ENCODE measurements at regions not wholly inside any gene's neighbourhood (a gene's known extent, or its start where the extent isn't known, plus 50 kb on each side); places are given as distances from the start of the nearest gene placed in this dataset.
"Not testable (repeated sequence)": the region's sequence is repeated elsewhere in the genome, so short reads cannot be mapped to it uniquely, and the experiment has no call there.

DNA sequence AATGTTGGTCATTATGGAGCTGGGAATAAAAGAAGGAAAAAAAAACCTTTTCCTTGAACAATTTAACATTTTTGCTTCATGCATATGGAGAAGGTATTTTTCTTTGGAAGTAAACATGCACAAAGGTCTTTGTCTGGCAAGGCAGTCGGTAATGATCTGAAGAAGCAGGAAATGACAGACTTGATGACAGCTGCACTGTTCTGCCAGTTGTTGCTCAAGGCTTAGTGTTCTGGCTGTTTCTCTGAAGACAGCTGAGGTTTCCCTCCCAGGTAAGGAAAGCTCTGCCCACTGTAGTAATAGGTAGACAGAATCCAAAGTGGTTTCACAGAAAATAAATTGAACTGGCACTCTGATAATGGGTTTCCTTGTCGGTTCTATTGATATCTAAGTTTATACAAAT is 308.4 kb upstream of the GCFC2 start:
- in situ Hi-C loops (cut with HindIII; ENCODE audit: low pct_unique_long_range_greater_than_20kb, low sequenced_read_pairs) = no loop called here
- DNase-seq (ENCODE audit: low read depth) = no peak

DNA sequence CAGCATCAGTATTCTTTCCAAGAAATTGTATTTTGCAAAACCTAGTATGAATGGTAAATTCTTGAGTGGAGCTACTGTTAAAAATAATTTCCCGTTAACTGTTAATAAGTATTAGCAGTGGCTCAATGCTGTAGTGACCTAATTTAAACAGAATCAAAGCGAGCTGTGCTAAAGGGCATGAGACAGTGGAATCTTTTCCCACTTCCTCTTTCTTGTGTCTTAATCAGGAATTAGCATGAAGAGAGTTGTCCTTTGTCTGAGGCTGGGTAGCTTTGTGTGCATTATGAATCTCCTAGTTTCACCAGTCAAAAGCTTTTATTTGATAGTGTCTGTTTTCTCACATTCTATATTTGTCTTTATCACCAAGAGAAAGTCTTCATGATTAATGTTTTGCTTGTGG is 298.8 kb upstream of the GCFC2 start:
- DNase-seq (ENCODE audit: low read depth) = no peak

DNA sequence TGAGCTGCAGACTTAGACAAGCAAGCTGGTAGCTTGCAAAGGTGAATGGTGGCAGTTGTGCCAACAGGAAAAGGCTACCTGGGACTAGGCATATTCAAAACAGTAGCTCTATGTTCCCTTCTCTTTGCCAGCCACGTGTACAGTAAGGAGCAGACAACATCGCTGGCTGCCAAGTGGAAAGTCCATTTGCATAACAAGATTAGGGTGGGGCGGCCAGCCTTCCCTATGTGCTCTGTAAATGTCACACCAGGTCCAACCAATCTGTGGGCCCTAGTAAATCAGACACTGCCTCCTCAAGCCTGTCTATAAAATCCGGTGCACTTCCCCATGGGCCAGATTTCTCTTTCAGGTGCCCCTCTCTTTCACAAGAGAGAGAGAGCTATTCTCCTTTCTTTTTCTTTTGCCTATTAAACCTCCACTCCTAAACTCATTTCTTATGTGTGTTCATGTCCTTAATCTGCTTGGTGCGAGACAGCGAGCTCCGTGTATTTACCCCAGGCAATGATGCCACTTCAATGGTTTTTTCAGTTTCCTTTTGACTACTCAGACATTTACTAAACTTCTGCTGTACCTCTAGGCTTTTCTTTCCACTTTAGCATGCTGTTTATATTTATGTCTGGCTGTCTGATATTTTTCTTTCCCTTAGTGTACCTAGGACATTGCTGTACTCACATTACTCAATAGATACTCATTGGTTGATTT is 297.4 kb upstream of the GCFC2 start:
- DNase-seq (ENCODE audit: low read depth) = no peak
- in situ Hi-C loops (cut with HindIII; ENCODE audit: low pct_unique_long_range_greater_than_20kb, low sequenced_read_pairs) = no loop called here

More for the DNA sequence above, 298.8 kb upstream of the GCFC2 start:
- in situ Hi-C loops (cut with HindIII; ENCODE audit: low pct_unique_long_range_greater_than_20kb, low sequenced_read_pairs) = no loop called here

DNA sequence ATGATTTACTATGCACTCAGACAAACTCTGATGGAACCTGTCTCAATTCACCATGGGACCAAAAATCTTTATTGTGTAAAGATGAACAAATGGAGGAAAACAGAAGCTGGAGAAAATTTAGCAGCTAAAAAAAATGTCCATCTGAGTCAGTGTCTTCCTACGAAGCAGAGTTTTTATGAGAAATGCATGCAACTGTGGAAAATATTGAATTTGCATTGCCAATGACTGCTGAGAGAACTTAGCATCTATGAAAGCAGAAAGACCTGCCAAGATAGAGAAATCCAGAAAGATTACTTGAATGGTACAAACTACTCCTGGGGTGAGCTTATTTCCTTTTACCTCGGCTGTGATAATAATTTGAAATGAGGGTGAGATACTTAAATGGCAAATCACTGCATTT is 289.7 kb upstream of the GCFC2 start:
- no peak for DNase-seq (ENCODE audit: low read depth)
- in situ Hi-C loops (cut with HindIII; ENCODE audit: low pct_unique_long_range_greater_than_20kb, low sequenced_read_pairs) = no loop called here

DNA sequence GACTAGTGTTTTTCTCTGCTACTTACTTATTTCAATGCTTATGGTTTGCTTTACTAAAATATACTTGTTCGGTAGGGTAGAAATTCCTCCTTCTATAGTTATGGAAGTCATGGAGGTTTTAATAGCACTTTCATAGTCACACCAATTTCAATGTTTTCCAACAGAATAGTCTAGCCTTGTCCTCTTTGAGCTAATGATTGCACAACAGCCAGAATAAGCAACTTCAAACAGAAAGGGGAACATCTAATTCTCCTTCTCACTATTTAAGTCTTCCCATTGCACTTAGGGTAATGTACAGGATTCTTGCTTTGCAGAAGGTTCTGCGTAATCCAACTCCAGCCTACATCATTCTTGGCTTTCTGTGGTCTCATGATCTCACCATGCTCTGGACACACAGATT is 287.7 kb upstream of the GCFC2 start:
- in situ Hi-C loops (cut with HindIII; ENCODE audit: low pct_unique_long_range_greater_than_20kb, low sequenced_read_pairs) = no loop called here

DNA sequence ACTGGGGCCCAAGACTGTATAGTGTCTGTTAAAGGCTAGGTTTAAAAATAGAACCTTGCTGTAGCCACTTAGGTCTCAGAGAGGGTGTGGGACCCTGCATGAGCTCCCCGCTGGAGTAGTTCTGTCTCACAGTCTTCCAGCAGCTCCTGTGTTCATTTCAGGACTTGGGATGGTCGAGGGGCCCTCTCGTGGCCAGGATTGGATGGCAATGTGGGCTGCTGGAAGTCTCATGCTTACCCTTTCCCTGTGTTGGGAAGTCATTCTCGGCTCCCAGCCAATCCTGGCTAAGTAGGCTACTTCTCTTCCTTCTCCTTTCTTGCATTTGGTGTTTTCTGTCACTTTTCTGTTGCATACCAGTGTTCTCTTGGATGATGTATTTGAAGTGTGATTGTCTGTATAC is 284.0 kb upstream of the GCFC2 start:
- no peak for DNase-seq (ENCODE audit: low read depth)
- in situ Hi-C loops (cut with HindIII; ENCODE audit: low pct_unique_long_range_greater_than_20kb, low sequenced_read_pairs) = no loop called here

More for the DNA sequence above, 287.7 kb upstream of the GCFC2 start:
- DNase-seq (ENCODE audit: low read depth) = no peak

DNA sequence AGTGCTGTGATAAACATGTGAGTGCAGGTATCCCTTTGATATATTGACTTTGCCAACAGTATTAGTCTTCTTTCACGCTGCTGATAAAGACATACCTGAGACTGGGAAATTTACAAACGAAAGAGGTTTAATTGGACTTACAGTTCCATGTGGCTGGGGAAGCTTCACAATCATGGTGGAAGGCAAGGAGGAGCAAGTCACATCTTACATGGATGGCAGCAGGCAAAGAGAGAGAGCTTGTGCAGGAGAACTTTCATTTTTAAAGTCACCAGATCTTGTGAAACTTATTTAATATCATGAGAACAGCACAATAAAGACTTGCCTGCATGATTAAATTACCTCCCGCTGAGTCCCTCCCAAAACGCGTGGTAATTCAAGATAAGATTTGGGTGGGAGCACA is 277.9 kb upstream of the GCFC2 start:
- DNase-seq (ENCODE audit: low read depth); in situ Hi-C loops (cut with HindIII; ENCODE audit: low pct_unique_long_range_greater_than_20kb, low sequenced_read_pairs): not testable (repeated sequence)

DNA sequence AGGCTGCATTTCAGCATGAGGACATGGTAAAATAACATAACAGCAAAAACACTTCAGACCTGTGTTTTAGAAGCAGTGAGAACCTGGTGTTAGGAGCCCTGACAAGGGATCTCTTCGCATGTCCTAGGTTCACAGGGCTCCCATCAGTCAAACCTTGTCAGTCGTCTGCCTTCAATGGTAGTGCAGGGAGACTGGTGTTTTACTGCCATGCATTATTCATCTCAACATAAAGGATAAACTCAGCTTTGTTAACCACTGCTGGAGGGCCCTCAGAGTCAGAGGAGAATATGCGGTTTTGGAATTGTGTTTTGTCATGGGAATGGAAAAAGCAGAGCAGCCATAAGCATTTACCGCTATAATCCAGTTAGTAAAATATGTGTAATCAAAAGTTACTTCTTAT is 275.9 kb upstream of the GCFC2 start:
- in situ Hi-C loops (cut with HindIII; ENCODE audit: low pct_unique_long_range_greater_than_20kb, low sequenced_read_pairs) = no loop called here
- no peak for DNase-seq (ENCODE audit: low read depth)

DNA sequence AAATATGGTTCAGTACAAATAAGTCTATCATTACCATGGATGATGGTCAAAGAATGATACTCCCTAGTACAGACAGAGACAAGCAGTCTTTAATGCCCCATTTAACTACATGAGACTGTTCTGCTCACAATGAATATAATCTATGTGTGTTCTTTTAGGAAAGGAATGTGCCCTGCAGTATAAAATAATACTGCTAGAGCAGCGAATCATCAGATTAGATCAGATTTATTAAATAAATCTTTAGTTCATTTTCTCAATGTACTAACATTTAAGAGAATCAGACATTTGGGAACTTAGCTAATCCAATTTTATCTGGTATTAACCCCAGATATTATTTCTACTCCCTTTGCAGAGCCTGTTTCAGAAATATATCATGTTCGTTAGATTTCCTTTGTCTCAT is 272.0 kb upstream of the GCFC2 start:
- no peak for DNase-seq (ENCODE audit: low read depth)
- in situ Hi-C loops (cut with HindIII; ENCODE audit: low pct_unique_long_range_greater_than_20kb, low sequenced_read_pairs) = no loop called here

DNA sequence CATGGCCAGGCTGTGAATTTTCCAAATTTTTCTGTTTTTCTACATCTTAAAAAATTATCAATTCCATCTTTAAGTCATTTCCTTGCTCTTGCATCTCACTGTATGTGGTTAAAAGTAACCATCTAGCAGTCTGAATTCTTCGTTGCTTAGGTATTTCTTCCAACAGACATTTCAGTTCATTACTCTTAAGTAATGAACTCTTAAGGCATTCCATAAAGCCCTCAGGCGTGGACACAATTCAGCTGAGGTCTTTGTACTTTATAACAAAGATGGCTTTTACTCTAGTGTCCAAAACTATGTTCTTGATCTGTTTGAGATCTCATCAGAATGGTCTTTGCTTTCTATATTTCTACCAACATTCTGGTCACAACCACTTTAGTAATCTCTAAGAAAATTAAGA is 253.9 kb upstream of the GCFC2 start:
- in situ Hi-C loops (cut with HindIII; ENCODE audit: low pct_unique_long_range_greater_than_20kb, low sequenced_read_pairs) = no loop called here
- DNase-seq (ENCODE audit: low read depth) = no peak

DNA sequence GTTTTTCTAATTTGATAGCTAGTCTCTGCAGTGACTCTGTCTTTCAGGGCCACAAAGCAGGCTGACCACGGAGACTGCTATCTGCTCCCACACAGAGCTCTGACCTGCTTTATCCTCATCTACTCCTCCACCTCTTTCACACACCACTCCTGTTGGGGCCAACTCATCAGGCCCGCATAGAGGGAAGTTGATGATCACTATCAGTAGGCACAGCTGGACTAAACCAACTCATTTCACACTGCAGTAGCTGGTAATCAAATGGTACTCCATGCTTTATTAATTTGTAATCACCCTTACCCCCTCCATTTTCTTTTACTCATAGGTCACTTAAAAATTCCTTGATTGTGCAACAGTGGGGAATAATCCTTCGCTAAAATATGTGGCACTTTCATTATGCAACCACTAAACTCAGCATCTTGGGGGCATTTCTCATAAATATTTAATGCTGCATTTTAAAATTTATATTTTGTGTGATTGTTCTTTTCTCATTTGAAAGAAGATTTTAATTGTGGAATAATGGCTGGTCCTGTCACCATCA is 249.8 kb upstream of the GCFC2 start:
- in situ Hi-C loops (cut with HindIII; ENCODE audit: low pct_unique_long_range_greater_than_20kb, low sequenced_read_pairs) = no loop called here
- DNase-seq (ENCODE audit: low read depth) = no peak

DNA sequence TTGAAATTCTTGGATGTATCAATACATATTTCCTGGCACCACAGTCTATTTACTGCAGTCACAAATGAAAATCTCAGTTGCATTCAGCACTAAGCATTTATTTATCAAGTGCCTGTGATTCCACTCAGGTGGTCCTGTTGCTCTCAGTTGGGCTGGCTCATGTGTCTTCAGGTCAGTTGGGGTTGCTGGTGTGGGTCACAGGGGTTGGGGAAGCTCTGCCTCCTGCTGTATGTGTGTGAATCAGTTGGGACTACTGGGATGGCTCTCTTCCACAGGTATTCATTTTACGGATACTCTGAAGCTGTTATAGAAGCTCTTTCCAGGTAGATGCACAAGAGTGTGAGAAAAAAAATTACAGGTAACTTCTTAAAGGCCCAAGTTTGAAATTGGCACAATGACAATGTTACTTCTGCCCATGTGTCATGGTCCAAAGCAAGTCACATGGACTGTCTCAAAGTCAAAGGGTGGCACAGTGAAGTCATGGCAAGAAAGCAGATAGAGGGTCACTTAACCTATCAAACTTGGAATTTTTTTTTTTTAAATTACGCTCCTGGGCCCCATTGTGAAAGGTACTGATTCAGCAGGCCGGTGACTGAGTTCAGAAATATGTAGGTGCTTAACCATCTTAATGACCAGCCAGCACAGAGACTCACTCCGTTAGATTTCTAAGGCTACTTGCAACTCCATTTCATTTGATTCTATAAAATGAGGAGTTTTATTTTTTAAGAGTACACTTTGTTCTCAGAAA is 249.2 kb upstream of the GCFC2 start:
- in situ Hi-C loops (cut with HindIII; ENCODE audit: low pct_unique_long_range_greater_than_20kb, low sequenced_read_pairs) = no loop called here
- DNase-seq (ENCODE audit: low read depth) = no peak

DNA sequence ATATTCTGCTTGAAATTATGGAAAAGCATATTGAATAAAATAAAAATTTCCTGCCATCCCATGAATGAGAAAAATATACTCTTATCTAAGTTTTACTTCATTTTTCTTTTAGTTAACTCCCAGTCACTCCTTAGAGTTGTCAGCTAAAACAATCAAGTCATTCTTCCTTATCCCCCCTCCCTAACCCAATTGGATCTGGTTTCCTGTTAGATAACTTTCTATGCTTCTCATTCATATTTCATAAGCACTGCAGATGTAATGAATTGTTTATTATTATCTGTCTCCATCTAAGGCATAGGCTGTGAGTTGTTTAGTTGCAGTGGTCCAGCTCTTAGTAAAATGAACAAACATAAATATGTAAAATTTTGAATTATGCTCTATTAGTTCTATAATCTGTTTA is 244.0 kb upstream of the GCFC2 start:
- no peak for DNase-seq (ENCODE audit: low read depth)
- in situ Hi-C loops (cut with HindIII; ENCODE audit: low pct_unique_long_range_greater_than_20kb, low sequenced_read_pairs) = no loop called here

DNA sequence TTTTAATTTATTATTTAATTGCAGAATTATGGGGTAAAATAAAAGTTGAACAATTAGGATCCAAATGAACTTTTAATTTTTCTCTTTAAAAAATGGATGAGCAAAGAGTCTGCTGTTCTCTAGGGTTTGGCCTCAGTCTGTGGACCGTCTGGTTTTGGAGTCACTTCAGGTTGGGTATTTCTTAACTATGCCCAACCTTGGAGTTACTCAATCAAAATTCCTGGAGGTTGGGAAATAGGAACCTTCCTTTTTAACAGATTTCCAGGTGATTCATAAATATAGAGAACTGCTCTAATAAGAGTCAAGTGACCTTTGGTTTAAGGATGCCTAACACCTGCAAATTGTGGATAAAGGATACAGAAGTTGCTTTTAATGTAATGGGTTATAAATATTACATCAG is 241.5 kb upstream of the GCFC2 start:
- in situ Hi-C loops (cut with HindIII; ENCODE audit: low pct_unique_long_range_greater_than_20kb, low sequenced_read_pairs) = no loop called here

DNA sequence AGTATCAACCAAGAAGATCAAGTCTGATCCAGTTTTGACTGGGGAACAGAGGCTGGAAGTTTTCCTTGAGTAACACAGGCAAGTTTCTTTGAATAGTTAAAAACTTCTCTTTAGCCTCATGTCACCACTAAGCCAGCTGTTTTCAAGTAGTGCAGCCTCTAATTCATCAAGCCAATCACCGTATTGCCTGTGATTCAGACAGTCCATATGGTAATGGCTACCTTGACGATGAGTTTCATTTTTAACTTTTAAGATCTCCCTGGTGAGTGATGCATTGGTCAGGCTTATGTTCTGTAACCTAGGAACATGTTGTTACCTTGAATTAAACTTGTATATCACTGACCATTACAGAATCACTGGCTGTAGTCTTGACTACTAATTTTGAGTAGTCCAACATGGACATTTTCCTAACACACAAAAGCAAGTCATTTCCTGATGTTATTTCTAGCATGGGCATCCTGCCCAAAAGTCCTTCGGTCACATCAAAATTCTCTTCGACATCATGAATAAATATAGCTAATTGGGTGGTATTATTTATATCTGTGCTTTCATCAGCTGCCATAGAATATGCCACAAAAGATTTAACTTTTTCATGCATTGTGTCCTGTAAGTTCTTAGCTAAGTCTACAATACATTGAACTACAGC is 238.8 kb upstream of the GCFC2 start:
- in situ Hi-C loops (cut with HindIII; ENCODE audit: low pct_unique_long_range_greater_than_20kb, low sequenced_read_pairs) = no loop called here
- DNase-seq (ENCODE audit: low read depth) = no peak

More for the DNA sequence above, 241.5 kb upstream of the GCFC2 start:
- no peak for DNase-seq (ENCODE audit: low read depth)

DNA sequence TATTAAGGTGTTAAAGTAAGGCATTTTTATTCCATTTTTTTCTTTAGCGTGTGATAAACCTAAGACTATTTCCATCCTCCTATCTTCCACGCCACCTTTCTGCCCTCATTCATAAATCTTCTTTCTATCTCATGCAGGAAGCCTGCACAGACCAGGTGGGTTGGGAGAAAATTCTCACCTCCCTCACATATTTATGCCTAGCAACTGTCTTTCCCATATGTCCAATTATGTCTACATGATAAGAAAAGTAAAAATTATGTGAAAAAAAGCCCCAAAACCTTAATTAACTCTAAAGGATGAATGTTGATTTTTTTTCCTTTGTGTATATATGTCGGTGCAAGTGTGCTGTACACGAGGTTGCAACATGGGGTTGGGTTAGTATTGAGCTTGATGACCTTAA is 225.6 kb upstream of the GCFC2 start:
- in situ Hi-C loops (cut with HindIII; ENCODE audit: low pct_unique_long_range_greater_than_20kb, low sequenced_read_pairs) = no loop called here
- DNase-seq (ENCODE audit: low read depth) = no peak

DNA sequence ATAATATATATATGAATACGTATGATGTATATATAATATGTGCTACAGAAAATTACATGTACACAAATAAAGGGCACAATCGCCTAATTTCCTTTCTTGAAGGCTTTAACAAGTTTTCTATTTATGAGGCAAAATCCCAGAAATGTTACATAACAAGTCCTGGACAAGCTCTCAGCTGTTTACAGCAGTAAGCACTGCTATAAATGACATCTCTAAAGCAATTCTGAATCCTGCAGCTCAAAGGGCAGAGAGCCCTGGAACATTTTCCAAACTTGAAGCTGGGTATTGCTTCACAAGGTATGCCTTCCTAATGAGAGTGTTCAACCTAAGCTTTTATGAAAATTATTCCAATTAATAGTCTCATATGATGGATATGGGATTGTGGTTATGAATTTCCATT is 222.3 kb upstream of the GCFC2 start:
- in situ Hi-C loops (cut with HindIII; ENCODE audit: low pct_unique_long_range_greater_than_20kb, low sequenced_read_pairs) = no loop called here
- no peak for DNase-seq (ENCODE audit: low read depth)

DNA sequence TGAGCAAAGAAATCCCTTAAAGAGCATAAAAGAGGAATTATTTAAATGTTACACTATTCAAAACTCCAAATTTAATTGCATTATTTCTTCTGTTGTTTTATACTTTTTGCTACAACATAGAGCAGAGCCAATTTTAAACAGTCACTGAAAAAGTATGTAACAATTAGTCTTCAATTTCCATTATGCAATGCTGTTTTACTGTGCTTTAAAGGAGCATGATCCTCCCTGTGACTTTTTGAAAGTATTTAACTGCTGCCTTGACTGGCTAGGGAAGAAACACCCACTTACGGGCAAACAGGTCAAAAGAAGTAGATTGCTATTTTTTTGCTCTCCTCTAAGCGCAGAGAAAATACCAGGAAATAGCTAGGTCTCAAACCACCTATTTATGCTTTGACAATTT is 217.4 kb upstream of the GCFC2 start:
- in situ Hi-C loops (cut with HindIII; ENCODE audit: low pct_unique_long_range_greater_than_20kb, low sequenced_read_pairs) = no loop called here
- no peak for DNase-seq (ENCODE audit: low read depth)

DNA sequence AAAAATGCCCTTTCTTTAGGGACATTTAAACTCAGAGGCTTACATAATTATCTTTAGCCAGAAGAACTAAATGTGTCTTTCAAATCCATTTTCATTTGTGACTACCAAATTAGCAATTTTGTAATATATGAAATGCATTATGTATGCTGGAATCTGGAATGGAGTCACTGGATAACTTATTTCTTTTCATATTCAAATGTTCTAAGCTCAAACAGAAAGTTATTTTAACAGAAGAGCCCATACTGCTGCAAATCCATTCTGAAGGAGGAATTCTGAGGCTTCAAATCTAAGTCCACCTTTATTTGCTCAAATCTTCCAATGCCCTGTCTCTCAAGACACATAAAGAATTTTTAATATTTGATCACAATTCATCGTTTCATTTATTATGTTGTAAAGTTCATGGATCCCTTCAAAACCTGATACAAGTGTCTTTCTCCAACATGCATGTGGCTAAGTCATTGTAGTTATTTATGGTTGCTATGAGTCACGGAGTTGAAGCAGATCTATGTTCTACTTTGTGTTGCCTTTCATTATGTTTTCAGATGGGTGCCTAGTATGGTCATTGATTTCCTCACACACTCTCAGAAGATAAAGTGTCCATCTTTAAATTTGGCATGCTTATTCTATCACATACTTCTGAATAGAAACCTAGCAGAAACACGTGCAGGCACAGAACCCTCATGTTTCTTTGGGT is 214.8 kb upstream of the GCFC2 start:
- no peak for DNase-seq (ENCODE audit: low read depth)
- in situ Hi-C loops (cut with HindIII; ENCODE audit: low pct_unique_long_range_greater_than_20kb, low sequenced_read_pairs) = no loop called here

Data from Caki2 (cell line).